HCEC 1CT (cell line): ENCODE measurements at regions not wholly inside any gene's neighbourhood (a gene's known extent, or its start where the extent isn't known, plus 50 kb on each side); places are given as distances from the start of the nearest gene placed in this dataset.

ENCODE experiments used
- DNase-seq: peaks from one replicate; pipeline ENCODE4 v3.0.0-alpha.2; 2017

DNA sequence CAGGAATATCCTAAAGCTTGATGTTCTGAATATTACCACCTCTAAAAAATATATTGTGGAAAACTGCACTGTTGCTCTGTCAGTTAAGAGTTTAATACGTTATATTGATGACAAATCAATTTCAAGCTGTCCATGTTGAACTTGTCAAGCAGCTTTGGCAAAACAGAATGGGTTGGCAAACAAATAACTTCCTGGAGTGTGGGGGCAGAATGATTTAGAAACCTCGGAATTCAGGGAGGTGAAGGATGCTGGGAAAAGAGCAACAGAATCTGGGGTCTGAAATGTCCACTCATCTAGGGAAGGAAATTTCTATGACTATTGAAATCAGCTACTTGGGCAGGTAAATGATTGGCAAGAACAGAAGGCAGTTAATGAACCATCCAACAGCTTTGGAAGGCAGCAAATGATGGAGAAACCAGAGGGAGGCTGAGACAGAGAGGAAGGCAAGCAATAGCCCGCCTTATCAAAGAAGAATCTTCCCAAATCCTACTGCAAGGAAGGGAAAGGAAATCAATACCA is 95.1 kb upstream of the PALS2 start:
- no peak for DNase-seq

DNA sequence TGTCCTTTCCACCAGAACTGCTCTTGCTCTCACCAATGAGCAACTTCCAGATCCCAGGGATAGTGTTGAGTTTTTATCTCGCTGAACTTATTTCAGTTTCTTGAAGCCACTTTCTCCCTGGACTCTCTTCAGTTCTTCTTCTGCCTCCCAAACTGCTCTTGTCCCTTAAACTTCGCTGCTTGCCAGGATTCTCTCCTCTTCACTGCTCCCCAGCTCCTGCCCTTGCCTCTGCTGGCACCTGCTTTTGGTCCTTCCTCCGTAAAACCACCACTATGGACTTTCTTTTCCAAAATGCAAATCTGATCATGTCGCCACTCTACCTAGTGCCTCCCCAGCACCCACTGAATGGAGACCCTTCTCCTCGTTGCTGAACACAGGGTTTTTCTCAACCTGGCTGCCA is 92.8 kb upstream of the PALS2 start:
- no peak for DNase-seq

DNA sequence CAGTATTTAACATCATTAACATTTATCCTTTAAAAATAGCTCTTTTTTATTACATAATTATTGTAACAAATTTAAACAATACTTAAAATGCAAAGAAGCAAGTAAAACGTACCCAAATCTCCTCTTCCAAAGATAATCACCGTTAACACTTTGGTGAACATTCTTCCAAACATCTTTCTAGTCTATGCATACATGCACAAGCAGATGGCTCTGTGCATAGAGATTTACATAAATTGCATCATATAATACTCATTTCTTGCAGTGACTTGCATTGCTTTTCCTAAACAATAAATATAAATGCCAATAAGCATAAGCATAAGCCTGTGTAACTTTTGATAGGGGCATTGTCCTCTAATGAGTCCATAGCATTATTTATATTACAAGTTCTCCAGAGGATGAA is 89.4 kb upstream of the PALS2 start:
- no peak for DNase-seq

DNA sequence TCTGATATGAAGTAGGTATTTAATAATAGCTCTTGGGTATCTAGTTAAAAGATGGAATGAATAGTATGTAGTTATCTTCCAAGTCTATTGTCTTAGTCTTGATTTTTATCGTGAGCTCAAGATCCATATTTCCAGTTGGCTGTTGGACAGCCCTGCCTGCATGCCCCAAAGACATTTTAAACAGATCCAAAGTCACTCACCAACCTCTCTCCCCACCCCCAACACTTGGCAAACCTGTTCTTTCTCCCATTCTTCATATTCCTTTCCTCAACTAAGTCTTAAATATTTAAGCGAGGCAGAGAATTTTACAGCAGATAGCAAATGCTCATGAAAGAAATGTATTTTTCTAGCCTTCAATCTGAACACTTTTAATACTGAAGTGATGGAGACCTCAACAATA is 80.7 kb upstream of the PALS2 start:
- no peak for DNase-seq

DNA sequence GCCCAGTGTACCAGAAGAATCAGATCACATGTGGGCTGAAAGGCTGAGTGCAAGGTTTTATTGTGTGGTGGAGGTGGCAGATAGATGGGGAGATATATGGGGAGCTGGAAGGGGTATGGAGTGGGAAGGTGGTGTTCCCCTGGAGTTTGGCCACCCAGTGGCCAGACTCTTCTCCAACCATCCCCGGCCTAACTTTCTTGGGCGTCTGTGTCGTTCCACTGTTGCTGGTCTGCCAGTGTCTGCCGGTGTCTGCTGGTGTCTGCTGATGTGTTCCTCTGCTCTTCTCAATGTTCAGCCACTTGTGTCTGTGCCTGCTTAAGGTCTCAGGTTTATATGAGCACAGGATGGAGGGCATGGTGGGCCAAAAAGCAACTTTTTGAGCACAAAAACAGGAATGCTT is 78.4 kb upstream of the PALS2 start:
- no peak for DNase-seq

DNA sequence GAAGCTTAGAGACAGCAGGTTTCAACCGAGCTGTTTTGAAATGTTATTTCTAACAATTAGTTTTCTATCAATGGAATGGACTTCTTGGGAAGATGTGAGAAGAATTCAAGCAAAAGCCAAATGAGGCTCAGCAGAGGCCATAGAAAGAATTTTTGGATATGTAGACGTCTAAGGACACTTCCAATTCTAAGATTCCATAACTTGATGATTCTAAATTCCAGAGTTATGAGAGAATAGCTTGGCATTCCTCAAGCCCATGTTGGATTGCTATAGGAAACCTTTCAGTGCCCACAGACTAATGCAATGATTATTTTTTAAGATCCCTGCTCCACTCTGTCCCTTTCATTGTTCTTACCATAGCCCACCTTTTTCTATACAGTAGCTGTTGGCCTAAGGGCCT is 77.2 kb upstream of the PALS2 start:
- DNase-seq: no peak

DNA sequence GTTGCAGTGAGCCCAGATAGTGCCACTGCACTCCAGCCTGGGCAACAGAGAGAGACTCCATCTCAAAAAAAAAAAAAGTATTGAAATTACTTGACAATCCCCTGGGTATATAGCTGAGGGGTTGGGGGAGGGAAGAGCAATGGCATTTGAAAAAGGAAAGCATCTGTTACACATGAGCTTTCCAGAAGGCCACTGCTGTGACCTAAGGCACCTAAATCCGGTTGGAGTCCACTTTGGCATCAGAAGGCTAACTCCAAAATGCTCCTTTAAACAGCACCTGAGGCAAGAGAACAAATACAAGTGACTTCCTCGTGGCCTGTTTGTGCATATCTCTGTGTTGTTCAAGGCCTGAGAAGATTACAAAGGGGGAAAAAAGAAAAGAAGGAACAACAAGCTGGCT is 74.8 kb upstream of the PALS2 start:
- DNase-seq: no peak

DNA sequence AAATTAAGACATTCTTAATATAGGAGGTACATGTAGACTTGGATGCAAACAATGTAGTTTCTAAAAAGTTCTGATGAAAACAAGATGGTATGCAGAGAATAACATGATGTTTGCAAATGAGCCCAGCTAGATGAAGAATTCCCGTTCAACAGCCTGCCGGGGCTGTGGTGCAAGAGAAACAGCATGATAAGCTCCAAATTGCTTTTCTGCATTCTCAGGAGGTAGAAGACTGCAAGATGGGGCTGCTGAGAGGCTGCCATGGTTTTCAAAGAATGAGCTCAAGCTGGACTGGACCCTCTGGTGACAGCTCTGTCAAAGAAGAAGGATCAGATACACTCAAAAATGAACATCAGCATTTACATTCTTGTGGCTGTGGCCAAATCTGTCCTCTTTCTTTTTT is 73.4 kb upstream of the PALS2 start:
- no peak for DNase-seq

DNA sequence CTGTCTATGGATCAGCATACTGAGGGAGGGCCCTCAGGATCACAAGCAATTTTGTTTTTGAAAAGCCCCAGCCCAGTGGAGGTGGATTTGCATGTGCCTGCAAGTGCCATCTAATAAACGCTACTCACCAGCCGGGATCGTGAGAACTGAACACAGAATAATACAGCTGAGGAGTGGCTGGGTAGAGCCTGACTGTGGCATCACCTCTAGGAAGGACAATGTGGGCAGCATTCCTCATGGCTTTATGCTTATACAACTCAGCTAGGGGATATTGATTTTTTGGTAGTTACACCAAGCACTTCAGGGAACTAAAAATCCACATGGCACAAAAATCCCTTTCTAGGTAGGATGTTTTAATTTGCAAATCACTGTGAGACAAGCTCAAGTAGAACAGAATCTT is 72.7 kb upstream of the PALS2 start:
- DNase-seq: no peak

DNA sequence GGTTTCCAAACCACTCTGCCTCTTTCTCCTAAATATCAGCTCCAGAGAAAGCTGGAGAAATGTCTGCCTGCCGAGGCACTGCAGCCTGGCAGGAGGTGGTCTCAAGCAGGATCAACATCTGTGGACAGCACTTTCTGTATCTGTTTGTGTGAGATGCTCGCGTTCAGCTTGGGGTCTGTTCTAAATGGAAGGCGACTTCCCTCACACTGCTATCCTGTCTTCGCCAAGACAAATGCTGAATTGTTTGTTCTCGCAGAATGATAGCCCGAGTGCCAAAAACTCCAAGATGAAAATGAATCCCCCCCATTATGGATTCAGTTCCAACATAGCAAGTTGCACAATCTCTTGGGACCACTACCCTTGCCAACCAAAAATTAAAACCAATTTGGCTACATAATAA is 72.2 kb upstream of the PALS2 start:
- no peak for DNase-seq

DNA sequence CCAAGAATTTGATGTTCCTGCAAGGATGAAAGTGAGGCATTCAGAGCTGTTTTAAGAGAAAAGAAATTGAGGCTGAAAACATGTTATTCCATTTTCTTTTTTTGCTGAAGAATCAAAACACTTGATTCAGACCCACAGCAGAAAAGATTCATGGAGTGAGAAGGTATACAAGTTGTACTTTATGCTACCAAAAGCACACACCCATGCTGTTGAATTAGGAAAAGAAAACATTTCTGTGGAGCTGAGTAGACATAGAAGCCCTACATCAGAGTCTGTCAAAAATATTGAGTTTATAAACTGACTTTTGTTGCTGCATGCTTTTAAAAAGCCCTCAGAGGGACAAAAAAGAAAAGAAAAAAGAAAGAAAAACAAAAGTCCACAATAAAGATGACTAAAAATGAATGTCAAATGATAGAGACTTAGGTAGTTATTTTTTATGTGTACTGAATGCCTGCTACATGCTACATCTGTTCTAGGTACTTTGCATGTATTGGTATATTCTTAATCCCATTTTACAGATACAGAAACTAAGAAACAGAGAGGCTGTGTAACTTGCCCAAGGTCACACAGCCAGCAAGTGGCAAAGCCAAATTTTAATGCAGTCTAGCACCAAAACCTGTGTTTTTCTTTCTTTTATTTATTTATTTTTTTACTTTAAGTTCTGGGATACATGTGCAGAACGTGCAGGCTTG is 71.7 kb upstream of the PALS2 start:
- DNase-seq: no peak

DNA sequence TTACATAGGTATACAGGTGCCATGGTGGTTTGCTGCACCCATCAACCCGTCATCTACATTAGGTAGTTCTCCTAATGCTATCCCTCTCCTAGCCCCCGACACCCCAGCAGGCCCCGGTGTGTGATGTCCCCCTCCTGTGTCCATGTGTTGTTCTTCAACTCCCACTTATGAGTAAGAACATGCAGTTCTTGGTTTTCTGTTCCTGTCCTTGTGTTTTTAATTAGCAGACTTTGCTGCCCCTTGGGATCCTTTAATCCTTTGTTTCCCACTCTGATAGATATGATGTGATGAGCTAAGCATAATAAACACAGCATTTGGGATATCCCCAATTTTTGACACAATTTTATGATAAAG is 71.1 kb upstream of the PALS2 start:
- no peak for DNase-seq

DNA sequence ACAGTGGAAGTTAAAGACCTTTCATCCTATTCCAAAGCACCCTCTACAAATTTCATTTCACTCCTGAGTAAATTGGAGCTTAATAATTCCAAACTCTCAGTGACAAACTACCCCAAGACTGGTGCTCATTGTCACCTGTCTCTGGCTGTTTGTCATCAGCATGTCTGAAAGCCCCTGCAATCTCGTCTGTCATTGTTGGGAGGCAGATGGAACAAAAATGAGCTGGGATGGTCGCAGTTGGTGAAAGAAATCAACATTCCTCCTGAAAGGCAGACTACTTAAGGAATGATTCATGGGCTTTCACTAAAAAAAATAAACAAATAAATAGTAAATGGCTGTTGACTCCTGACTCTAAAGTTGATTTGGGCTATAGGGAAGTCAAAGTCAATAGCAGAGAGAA is 69.7 kb upstream of the PALS2 start:
- no peak for DNase-seq

DNA sequence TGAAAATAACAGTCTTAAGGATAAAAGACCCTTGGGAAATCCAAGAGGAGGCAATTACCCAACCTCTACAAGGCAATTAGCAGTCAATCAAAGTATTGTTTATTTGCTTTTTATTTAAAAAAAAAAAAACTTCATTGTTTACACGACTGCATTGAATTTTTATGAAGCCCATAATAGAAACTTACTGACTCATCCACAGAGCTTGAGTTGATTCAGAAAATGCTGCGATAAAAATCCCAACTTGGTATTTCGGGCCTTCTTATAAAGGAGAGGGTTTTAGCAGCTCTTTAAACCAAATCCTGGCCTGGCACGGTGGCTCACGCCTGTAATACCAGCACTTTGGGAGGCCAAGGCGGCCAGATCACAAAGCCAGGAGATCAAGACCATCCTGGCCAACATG is 69.2 kb upstream of the PALS2 start:
- no peak for DNase-seq

DNA sequence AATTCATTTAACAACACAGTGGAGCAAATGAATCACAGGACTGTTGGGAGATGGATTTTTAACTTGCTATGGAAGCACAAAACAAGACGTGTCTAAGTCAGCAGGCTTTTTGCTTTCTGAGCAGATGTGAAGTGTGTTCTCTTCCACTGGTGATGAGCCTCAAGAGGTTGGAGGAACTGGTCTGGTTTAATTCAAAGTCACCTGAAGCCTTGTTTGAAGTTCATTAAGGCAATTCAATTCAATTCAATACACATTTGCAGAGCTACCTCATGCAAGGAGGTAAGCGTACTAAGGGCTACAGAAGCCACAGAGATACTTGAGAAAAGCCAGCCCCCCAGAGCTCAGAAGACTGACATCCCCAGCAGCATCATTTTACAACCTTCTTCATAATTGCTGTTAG is 68.4 kb upstream of the PALS2 start:
- DNase-seq: no peak

DNA sequence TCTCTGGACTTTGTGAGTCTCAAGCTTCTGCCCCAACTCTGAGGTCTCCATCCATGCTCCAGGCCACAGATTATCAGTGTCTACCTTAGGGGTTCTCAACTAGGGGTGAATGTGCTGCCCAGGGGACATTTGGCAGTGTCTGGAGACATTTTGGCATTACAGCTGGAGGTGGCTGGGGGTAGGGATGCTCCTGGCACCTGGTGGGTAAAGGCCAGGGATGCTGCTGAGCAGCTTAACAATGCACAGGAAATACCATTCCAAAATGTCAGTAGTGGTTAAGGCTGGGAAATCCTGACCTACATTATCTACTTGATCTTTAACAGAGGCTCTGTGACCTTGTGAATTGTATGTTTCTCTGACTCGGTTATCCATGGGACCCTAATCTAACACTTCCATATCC is 67.3 kb upstream of the PALS2 start:
- DNase-seq: no peak

DNA sequence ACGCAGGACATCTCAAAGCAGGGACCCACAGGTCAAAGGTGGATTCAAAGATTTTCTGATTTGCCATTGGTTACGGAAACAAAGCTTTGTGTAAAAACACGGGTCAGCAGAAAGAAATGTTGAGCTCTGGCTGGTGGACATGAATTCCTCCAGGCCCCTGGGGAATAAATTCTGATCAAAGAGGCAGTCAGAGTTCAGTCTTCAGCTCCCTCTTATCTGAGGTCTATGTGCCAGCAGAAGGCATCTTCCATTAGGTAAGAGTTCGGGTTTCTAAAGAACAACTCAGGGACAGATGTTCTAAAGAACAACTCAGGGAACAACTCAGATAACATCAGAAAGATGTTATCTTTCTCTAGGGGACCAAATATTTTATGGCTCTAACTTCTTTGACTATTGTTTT is 64.9 kb upstream of the PALS2 start:
- DNase-seq: no peak

DNA sequence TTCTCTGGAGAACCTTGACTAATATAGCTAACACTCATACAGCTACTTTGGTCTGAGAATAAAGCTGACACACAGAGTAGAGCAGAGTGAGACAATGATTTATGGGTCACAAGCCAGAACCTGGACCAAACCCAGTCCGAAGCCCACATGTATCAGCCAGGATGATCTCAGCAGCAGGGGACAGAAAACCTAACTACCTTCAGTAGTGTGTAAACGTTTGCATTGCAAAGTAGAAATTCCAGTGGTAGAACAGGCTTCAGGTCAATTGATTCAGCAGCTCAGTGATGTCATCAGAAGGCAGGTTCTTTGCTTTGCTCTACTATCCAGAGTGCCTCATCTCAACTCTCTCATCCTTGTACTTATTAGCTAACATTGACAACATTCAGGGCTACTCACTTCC is 62.5 kb upstream of the PALS2 start:
- DNase-seq: no peak

DNA sequence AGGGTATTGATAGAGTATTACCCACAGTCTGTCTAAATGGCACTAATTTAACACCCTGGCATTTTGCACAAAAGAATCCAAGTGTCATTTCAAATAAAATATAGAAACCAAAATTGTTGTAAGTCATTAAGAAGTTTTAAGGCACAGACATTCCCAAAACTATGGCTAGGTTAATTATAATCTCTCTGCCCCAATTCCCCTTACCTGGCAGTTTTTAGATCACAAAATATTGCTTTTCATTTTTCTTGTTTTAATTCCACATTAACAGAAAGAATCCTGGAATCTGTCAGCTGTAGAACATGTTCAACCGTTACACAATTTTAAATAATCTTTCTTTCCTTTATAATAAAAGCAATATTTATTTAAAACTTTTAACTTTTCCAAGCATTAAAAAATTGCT is 56.1 kb upstream of the PALS2 start:
- DNase-seq: no peak

DNA sequence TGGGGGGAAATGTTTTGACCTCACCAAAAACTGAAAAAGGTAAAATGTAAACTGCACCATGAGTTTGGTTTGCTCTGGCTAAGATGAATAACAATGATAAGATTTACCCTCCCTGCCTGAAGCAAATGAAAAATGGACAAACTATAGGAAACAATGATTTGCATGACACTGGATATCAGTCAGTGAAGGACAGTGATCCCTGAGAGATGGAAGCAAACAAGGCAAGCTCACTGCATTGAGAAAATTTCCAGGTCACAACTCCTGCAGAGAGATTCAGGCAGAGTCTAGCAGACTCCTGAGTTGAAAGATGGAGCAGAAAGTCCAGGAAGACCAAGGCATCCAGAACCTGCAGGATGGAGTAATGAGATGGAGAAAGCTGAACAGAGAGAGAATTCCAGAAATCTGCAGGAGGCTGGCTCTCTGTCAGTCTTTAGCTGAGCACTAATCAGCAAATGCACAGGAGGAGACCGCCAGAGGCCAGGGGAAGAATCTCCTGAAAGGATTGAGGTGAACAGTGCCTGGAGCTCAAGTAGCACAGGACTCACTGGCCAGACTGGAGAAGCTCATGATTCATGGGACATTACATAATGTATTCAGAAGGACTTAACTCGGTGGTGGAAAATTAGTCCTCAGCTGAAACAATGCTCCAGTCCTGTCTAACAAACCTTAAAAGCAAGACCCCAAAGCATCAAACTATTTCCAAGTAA is 51.2 kb upstream of the PALS2 start:
- DNase-seq: no peak
